K562 (cell line): ENCODE measurements at regions not wholly inside any gene's neighbourhood (a gene's known extent, or its start where the extent isn't known, plus 50 kb on each side); places are given as distances from the start of the nearest gene placed in this dataset.

Source experiments
- CBFA2T2 ChIP-seq: fragments of 450-650 bp; conservative IDR thresholded peaks from 2 replicates; pipeline ENCODE4 v1.6.1; 2017; ENCODE audit warnings: mild to moderate bottlenecking
- CBFA2T3 ChIP-seq: fragments of 450-650 bp; IDR thresholded peaks from 2 replicates; pipeline ENCODE4 v1.6.1; 2017
- EHMT2 ChIP-seq: fragments of 450-650 bp; IDR thresholded peaks from 2 replicates; pipeline ENCODE4 v1.6.1; 2018; ENCODE audit warnings: antibody characterized with exemption
- EP300 ChIP-seq: IDR thresholded peaks from 2 replicates; pipeline ENCODE4 v1.6.1; 2012; ENCODE audit warnings: low read length, improper control_type of control experiment
- GTF2A2 ChIP-seq: IDR thresholded peaks from 2 replicates; pipeline ENCODE4 v1.6.1; 2016; ENCODE audit warnings: mild to moderate bottlenecking, missing genetic modification characterization, missing compliant biosample characterization
- NCOR1 ChIP-seq: fragments of 450-650 bp; IDR thresholded peaks from 2 replicates; pipeline ENCODE4 v1.6.1; 2016; ENCODE audit warnings: mild to moderate bottlenecking, moderate library complexity
- SMAD4 ChIP-seq: fragments of 250-450 bp; sonication (Bioruptor Pico); conservative IDR thresholded peaks from 2 replicates; pipeline ENCODE4 v1.8.0; 2021; ENCODE audit warnings: inconsistent platforms, mild to moderate bottlenecking, moderate library complexity
- XRCC5 ChIP-seq: fragments of 200-400 bp; formaldehyde crosslinking; IDR thresholded peaks from 2 replicates; pipeline ENCODE4 v1.6.1; 2017; ENCODE audit warnings: low read depth, mild to moderate bottlenecking, low read length
- YBX1 ChIP-seq: fragments of 450-650 bp; IDR thresholded peaks from 2 replicates; pipeline ENCODE4 v1.7.1; 2016; ENCODE audit warnings: mild to moderate bottlenecking
- TF ChIP-seq, protein P1 (sequence below): fragments of 200-800 bp; sonication (Bioruptor generic); IDR thresholded peaks from 2 replicates; pipeline ENCODE4 v1.6.1; 2017; ENCODE audit warnings: missing genetic modification characterization, missing compliant biosample characterization
- TF ChIP-seq, protein P2 (sequence below): fragments of 450-650 bp; IDR thresholded peaks from 2 replicates; pipeline ENCODE4 v1.7.1; 2018; ENCODE audit warnings: mild to moderate bottlenecking, low read depth; ENCODE audit not compliant: partially characterized antibody
- TF ChIP-seq, protein P3 (sequence below): sonication (generic); formaldehyde crosslinking; IDR thresholded peaks from 2 replicates; pipeline ENCODE4 v1.8.0; 2022; ENCODE audit warnings: mild to moderate bottlenecking, missing genetic modification reagents
- TF ChIP-seq, protein P4 (sequence below): fragments of 450-650 bp; IDR thresholded peaks from 2 replicates; pipeline ENCODE4 v1.6.1; 2014; ENCODE audit warnings: low read depth, mild to moderate bottlenecking, moderate library complexity, borderline replicate concordance
- TF ChIP-seq, protein P5 (sequence below): sonication (generic); formaldehyde crosslinking; IDR thresholded peaks from 2 replicates; pipeline ENCODE4 v1.5.0; 2020; ENCODE audit warnings: missing genetic modification reagents

DNA sequence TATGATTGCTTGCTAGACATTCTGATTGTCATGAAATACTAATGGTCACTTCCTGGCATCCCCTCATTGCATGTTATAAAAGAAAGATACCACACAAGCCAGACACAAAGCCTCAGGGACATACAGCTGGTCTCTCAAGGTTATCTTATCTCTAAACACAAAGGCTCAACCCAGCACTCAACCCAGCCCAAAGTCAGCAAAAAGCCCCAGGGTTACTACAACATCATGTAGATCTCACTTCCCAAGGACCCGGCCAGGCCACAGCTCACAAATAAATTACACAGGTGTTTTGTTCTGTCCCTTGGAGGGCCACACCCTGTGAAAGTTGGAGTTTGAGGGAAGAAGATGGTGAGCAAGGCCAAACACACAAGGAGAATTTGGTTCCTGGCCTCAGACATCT is 109.7 kb upstream of the BARHL2 start (continued):
- TF ChIP-seq, protein P1, sequence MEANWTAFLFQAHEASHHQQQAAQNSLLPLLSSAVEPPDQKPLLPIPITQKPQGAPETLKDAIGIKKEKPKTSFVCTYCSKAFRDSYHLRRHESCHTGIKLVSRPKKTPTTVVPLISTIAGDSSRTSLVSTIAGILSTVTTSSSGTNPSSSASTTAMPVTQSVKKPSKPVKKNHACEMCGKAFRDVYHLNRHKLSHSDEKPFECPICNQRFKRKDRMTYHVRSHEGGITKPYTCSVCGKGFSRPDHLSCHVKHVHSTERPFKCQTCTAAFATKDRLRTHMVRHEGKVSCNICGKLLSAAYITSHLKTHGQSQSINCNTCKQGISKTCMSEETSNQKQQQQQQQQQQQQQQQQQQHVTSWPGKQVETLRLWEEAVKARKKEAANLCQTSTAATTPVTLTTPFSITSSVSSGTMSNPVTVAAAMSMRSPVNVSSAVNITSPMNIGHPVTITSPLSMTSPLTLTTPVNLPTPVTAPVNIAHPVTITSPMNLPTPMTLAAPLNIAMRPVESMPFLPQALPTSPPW (CRISPR knock-in tag) = no peak
- TF ChIP-seq XRCC5 = no peak
- TF ChIP-seq SMAD4 = 0 out of 2 replicates have a peak, but pooled peaks have one; percentile 14
- TF ChIP-seq, protein P2, sequence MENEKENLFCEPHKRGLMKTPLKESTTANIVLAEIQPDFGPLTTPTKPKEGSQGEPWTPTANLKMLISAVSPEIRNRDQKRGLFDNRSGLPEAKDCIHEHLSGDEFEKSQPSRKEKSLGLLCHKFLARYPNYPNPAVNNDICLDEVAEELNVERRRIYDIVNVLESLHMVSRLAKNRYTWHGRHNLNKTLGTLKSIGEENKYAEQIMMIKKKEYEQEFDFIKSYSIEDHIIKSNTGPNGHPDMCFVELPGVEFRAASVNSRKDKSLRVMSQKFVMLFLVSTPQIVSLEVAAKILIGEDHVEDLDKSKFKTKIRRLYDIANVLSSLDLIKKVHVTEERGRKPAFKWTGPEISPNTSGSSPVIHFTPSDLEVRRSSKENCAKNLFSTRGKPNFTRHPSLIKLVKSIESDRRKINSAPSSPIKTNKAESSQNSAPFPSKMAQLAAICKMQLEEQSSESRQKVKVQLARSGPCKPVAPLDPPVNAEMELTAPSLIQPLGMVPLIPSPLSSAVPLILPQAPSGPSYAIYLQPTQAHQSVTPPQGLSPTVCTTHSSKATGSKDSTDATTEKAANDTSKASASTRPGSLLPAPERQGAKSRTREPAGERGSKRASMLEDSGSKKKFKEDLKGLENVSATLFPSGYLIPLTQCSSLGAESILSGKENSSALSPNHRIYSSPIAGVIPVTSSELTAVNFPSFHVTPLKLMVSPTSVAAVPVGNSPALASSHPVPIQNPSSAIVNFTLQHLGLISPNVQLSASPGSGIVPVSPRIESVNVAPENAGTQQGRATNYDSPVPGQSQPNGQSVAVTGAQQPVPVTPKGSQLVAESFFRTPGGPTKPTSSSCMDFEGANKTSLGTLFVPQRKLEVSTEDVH = no peak
- TF ChIP-seq, protein P3, sequence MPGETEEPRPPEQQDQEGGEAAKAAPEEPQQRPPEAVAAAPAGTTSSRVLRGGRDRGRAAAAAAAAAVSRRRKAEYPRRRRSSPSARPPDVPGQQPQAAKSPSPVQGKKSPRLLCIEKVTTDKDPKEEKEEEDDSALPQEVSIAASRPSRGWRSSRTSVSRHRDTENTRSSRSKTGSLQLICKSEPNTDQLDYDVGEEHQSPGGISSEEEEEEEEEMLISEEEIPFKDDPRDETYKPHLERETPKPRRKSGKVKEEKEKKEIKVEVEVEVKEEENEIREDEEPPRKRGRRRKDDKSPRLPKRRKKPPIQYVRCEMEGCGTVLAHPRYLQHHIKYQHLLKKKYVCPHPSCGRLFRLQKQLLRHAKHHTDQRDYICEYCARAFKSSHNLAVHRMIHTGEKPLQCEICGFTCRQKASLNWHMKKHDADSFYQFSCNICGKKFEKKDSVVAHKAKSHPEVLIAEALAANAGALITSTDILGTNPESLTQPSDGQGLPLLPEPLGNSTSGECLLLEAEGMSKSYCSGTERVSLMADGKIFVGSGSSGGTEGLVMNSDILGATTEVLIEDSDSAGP (CRISPR knock-in tag) = no peak
- peak; percentile 76 for TF ChIP-seq CBFA2T3
- peak; percentile 56; the same call in 1 of the 2 replicates for TF ChIP-seq NCOR1
- TF ChIP-seq, protein P4, sequence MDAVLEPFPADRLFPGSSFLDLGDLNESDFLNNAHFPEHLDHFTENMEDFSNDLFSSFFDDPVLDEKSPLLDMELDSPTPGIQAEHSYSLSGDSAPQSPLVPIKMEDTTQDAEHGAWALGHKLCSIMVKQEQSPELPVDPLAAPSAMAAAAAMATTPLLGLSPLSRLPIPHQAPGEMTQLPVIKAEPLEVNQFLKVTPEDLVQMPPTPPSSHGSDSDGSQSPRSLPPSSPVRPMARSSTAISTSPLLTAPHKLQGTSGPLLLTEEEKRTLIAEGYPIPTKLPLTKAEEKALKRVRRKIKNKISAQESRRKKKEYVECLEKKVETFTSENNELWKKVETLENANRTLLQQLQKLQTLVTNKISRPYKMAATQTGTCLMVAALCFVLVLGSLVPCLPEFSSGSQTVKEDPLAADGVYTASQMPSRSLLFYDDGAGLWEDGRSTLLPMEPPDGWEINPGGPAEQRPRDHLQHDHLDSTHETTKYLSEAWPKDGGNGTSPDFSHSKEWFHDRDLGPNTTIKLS = no peak
- no peak for TF ChIP-seq GTF2A2 (tag)
- no peak for TF ChIP-seq YBX1
- TF ChIP-seq, protein P5, sequence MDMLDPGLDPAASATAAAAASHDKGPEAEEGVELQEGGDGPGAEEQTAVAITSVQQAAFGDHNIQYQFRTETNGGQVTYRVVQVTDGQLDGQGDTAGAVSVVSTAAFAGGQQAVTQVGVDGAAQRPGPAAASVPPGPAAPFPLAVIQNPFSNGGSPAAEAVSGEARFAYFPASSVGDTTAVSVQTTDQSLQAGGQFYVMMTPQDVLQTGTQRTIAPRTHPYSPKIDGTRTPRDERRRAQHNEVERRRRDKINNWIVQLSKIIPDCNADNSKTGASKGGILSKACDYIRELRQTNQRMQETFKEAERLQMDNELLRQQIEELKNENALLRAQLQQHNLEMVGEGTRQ (CRISPR knock-in tag) = no peak
- peak; percentile 46; the same call in 1 of the 2 replicates for TF ChIP-seq EP300
- no peak for TF ChIP-seq EHMT2
- peak; percentile 57; the same call in 1 of the 2 replicates for TF ChIP-seq CBFA2T2
